ENCODE measurements at regions not wholly inside any gene's neighbourhood (a gene's known extent, or its start where the extent isn't known, plus 50 kb on each side); places are given as distances from the start of the nearest gene placed in this dataset.
"Not testable (repeated sequence)": the region's sequence is repeated elsewhere in the genome, so short reads cannot be mapped to it uniquely, and the experiment has no call there.

DNA sequence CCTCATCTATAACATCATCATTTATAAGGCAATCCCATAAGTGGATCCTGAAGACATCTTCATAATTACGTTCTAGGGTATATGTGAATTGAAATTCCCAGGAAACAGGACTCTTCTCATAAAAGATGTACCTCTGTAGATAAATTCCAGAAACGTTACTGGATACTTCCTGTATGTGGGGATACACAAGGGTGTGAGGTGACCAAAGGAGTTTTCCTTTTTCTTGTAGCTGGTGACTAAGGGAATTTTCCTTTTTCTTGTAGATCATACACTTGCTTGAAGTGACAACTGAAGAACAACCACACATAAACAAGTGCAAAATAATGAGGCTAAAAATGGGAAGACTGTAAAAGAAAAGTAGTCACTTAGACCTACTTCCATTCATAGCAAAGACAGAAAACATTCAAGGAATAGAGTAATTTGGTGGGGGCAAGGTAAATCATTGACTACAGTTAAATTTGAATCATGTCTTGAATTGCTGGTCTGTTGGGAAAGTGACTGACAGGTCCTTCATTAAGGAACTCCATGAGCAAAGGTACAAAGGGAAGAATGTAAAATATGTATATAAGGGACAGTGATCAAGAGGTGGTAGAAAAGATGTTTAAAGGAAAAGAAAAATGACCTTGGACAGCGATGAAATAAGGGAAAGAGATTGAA, 53.2 kb upstream of the UBE2E3 start:
- DNase-seq = no peak

DNA sequence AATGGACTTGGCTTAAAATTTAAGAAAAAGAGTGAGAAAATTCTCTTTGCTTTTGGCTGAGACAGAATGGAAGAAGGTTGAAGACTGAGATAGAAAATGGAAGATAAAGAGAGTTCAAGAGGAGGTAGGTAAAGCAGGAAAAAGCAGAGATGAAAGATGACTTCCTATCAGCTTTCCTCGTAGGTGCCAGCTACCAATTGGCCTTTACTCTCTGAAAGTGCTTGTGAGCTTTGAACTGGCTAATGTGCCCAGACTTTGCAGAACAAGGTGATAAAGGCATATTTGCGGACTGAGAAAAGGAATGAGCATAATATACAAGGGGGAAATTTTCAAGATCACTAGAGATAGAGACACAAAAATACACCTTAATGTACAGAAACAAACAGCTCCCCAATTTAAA, 54.7 kb upstream of the UBE2E3 start:
- no peak for DNase-seq

DNA sequence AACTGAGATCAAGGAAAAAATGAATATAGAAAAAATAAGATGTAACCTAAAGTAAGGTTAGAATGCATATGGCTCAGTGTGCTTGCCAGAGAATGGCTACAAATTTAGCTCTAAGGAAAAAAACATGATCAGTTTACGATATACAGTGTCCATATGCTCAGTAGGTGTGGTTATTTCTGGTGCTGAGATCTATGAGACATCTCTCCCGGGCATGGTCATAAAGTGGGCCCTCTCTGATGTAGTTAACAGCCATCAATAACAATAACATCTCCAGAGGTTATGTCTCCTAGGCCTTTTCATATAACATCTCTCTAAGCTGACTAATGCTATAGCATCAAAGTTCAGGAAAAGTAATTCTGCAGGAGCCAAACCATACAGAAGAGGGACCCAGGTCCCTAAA, 56.3 kb upstream of the UBE2E3 start:
- DNase-seq = no peak

GRCh38 chr2:180910831-180911665, 69.4 kb upstream of the UBE2E3 start:
- DNase-seq = no peak

GRCh38 chr2:180907731-180908130, 72.7 kb upstream of the UBE2E3 start:
- DNase-seq = no peak

DNA sequence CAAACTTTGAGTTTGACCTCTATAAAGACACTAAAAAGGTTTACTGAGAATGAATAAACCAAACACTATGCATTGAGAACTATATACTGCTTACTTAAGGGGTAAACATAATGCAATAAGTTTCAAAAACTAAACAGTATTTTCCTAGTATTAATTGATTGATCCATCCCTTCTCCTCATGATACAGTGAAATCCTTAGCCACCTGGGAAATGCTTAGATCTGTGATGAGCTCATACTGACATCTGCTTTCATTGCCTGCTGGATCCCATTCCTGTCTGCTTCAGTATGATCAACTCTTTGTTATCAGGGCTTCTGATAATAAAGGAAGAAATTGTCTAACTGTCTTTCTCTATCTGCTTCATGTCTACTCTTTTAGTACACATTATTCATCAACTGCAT, 74.9 kb upstream of the UBE2E3 start:
- no peak for DNase-seq

DNA sequence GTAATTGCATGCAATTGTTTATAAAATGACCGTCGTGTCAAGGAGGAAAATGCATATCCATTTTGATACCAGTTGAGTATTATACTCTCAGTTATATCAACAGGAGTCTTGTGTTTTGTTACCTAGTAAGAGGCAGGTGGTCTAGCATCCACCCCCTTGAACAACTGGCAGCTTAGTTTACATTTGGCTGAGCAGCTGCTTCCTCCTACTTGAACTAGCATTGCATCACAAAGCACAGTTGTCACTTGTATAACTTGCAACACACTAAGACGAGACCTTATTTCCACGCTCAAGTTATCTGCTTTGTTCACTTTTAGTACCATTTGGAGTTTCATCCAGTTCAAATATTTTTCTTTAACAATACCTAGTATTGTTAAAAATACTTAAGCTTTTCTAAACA, 75.4 kb upstream of the UBE2E3 start:
- DNase-seq = no peak

- DNase-seq = no peak
These were observed 79.1 kb upstream of the UBE2E3 start for GRCh38 chr2:180901331-180901730.

GRCh38 chr2:180893752-180894151, 86.7 kb upstream of the UBE2E3 start:
- no peak for DNase-seq

- no peak for DNase-seq
These were observed 88.3 kb upstream of the UBE2E3 start for GRCh38 chr2:180892091-180892490.

- DNase-seq = no peak
These were observed 89.0 kb upstream of the UBE2E3 start for GRCh38 chr2:180891360-180891759.

DNA sequence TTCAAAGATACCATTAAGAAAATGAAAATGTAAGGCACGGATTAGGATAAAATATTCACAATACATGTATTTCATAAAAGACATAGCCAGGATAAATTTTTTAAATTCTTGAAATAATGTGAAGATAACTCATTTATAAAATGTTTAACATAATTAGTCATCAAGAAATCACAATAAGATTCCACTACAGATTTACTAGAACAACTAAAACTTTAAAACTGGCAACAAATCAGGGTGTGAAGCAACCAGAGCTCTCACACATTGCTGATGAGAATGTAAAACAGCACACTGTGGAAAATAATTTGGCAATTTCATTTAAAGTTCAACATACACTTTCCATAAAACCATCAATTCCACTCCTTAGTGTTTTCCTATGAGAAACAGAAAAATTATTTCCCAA, 89.6 kb upstream of the UBE2E3 start:
- no peak for DNase-seq

GRCh38 chr2:180882959-180883358, 97.4 kb upstream of the UBE2E3 start:
- DNase-seq = no peak

GRCh38 chr2:180876506-180876905, 103.9 kb upstream of the UBE2E3 start:
- DNase-seq = no peak

GRCh38 chr2:180873219-180873618, 107.2 kb upstream of the UBE2E3 start:
- DNase-seq = no peak

GRCh38 chr2:180872781-180873180, 107.6 kb upstream of the UBE2E3 start:
- DNase-seq = not testable (repeated sequence)

DNA sequence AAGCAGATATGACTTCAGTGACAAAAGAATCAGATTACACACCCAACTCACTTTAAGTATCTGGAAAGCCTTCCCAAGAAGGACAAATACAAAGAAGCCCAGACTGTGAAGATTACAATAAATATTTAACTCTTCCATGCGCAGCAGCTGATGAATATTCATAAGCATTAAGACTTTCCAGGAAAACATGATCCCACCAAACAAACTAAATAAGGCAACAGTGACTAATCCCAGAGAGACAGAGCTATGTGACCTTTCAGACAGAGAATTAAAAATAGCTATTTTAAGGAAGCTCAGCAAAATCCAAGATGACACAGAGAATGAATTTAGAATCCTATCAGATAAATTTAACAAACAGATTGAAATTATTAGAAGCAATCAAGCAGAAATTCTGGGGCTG, 108.2 kb upstream of the UBE2E3 start:
- no peak for DNase-seq

DNA sequence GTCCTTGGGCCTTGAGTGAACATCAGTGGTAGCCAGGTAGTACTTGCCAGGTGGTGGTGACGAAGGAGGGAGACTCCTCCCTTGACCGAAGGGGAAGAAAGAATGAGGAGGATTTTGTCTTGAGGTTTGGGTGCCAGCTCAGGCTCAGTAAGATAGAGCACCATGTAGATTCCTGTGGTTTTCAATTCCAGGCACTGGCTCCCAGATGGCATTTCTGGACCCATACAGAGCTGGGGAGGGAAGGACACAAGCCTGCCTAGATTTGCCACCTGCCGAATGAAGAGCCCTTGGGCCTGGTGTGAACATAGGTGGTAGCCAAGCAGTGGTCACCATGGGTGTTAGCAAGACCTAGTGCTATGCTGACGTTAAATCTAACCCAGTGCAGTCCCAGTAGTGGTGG, 108.8 kb upstream of the UBE2E3 start:
- DNase-seq = no peak

GRCh38 chr2:180849851-180850250, 130.6 kb upstream of the UBE2E3 start:
- DNase-seq = no peak

GRCh38 chr2:180848393-180848792, 132.0 kb upstream of the UBE2E3 start:
- DNase-seq = no peak

DNA sequence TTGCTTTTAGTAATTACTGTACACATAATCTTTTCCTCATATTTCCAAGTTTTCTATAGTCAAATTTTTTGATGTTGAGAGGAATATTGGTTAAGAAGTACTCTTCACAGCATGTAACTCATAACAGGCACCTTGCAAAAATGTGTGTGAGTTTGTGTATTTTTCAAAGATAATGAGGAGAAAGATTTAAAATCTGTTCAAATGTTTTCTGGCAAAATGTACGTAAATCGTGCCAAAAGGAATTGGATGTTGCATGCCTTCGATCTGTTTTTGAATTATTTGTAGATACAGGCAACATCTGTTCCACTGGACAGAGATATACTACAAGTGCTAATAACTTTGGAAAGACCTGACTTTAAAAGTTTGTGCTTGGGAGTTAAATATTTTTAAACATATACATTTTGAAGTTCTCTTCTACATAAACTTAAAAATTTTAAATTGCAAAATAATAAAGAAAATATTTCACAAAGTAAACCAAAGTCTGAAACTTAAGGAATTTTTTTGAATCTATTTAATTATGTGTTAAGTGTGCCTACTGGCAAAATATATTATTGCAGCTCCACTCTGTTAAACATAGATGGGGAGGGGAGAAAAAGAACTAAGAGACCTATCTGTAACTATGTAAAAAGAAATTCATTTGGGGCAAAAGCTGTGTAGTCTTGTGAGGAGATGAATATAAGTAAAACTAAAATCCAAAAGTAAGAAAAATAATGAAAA, 133.5 kb upstream of the UBE2E3 start:
- no peak for DNase-seq

DNA sequence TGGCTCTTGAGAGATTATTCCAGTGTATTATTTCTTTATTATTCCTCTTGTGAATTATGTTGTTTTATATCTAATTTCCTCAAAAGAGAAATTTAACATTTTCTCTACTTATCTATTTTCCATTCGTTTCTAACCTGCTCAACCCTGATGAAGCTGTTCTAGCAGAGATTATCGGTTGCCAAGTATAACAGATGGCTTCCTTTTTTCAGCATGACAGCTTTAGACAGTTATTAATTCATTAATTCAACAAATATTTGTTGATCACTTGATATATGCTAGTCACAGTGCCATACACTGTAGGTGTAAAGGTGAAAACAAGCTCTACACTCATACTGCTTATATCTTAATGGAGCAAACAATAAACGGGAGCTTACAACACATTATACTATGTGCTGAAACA, 137.9 kb upstream of the UBE2E3 start:
- DNase-seq = no peak

GRCh38 chr2:180840641-180841040, 139.8 kb upstream of the UBE2E3 start:
- no peak for DNase-seq

- no peak for DNase-seq
These were observed 150.6 kb upstream of the UBE2E3 start for GRCh38 chr2:180829836-180830235.
